Stimulated activated CD8-positive, alpha-beta memory T cell treated with anti-CD3 and anti-CD28 coated beads, Interleukin-15, amount 100 ng/mL, for 48 hours (primary cell): ENCODE measurements at regions not wholly inside any gene's neighbourhood (a gene's known extent, or its start where the extent isn't known, plus 50 kb on each side); places are given as distances from the start of the nearest gene placed in this dataset.
"Not testable (repeated sequence)": the region's sequence is repeated elsewhere in the genome, so short reads cannot be mapped to it uniquely, and the experiment has no call there.

Source experiments
- DNase-seq, 2 donors: peaks; one replicate each; pipeline ENCODE4 v3.0.0-alpha.2; 2020; ENCODE audit warnings: low read depth in 2 of 2

GRCh38 chr7:149633976-149634945 lies 136.7 kb upstream of the ZNF746 start:
- no peak for DNase-seq

GRCh38 chr7:149628361-149629149 lies 130.9 kb upstream of the ZNF746 start:
- DNase-seq = not testable (repeated sequence)

GRCh38 chr7:149627911-149628310 lies 130.3 kb upstream of the ZNF746 start:
- DNase-seq = no peak

GRCh38 chr7:149626972-149627371 lies 129.4 kb upstream of the ZNF746 start:
- DNase-seq = no peak

- no peak for DNase-seq
These were observed 128.4 kb upstream of the ZNF746 start for GRCh38 chr7:149625947-149626392.

GRCh38 chr7:149625340-149625946 lies 127.8 kb upstream of the ZNF746 start:
- DNase-seq = peak in 1 of 2 donors; percentile 43

GRCh38 chr7:149624419-149625339 lies 127.1 kb upstream of the ZNF746 start:
- DNase-seq = peak; percentile 92 to 93

GRCh38 chr7:149624006-149624405 lies 126.4 kb upstream of the ZNF746 start:
- DNase-seq = no peak

- DNase-seq = not testable (repeated sequence)
These were observed 125.8 kb upstream of the ZNF746 start for GRCh38 chr7:149623262-149623997.

- DNase-seq = no peak
These were observed 125.0 kb upstream of the ZNF746 start for GRCh38 chr7:149622444-149623210.

- peak in 1 of 2 donors; percentile 44 for DNase-seq
These were observed 124.2 kb upstream of the ZNF746 start for GRCh38 chr7:149621776-149622175.

GRCh38 chr7:149620961-149621360 lies 123.4 kb upstream of the ZNF746 start:
- peak; percentile 70 to 80 for DNase-seq

GRCh38 chr7:149616898-149617297 lies 119.3 kb upstream of the ZNF746 start:
- no peak for DNase-seq

GRCh38 chr7:149615690-149616270 lies 118.2 kb upstream of the ZNF746 start:
- DNase-seq = no peak

GRCh38 chr7:149610441-149611011 lies 112.9 kb upstream of the ZNF746 start:
- DNase-seq = no peak

- DNase-seq = no peak
These were observed 110.6 kb upstream of the ZNF746 start for GRCh38 chr7:149608168-149608567.

GRCh38 chr7:149607683-149608082 lies 110.1 kb upstream of the ZNF746 start:
- no peak for DNase-seq

GRCh38 chr7:149606826-149607225 lies 109.2 kb upstream of the ZNF746 start:
- DNase-seq = no peak

GRCh38 chr7:149605696-149606095 lies 108.1 kb upstream of the ZNF746 start:
- DNase-seq = no peak
